Prostate gland (tissue), 2 donors: ENCODE measurements at regions not wholly inside any gene's neighbourhood (a gene's known extent, or its start where the extent isn't known, plus 50 kb on each side); places are given as distances from the start of the nearest gene placed in this dataset.

Source experiments
- DNase-seq: peaks from one replicate; pipeline ENCODE4 v3.0.0-alpha.2; 2019; ENCODE audit warnings: low spot score
- H3K27ac ChIP-seq, 2 donors: fragments of 200-600 bp; sonication (generic); 2 replicates each; pipeline ENCODE4 v1.5.1; 2017 to 2019
- H3K27me3 ChIP-seq: fragments of 200-600 bp; sonication (generic); replicated peaks from 2 replicates; pipeline ENCODE4 v1.5.1; 2019; ENCODE audit not compliant: insufficient read depth
- H3K36me3 ChIP-seq, 2 donors: fragments of 200-600 bp; sonication (generic); 1 replicate in 1 of 2; 2 replicates in 1 of 2; pipeline versions ENCODE4 v1.5.1 to v1.8.1; 2017 to 2019
- H3K4me1 ChIP-seq: fragments of 200-600 bp; sonication (generic); replicated peaks from 2 replicates; pipeline ENCODE4 v1.5.1; 2019
- H3K4me3 ChIP-seq, 2 donors: fragments of 200-600 bp; sonication (generic); 2 replicates each; pipeline ENCODE4 v1.5.1; 2017 to 2019
- H3K9me3 ChIP-seq: fragments of 200-600 bp; sonication (generic); 2 replicates; pipeline ENCODE4 v1.5.1; 2017
- CTCF ChIP-seq, 4 experiments: fragments of 200-600 bp in 2 of 4; fragments of 450-650 bp in 2 of 4; sonication (generic) in 2 of 4; IDR thresholded peaks; 1 replicate in 3 of 4; 2 replicates in 1 of 4; pipeline ENCODE4 v1.5.1; 2016 to 2019; ENCODE audit warnings: antibody characterized with exemption in 4 of 4, mild to moderate bottlenecking in 2 of 4, moderate library complexity in 2 of 4
- POLR2A ChIP-seq: fragments of 450-650 bp; IDR thresholded peaks from one replicate; pipeline ENCODE4 v1.6.1; 2016; ENCODE audit warnings: antibody characterized with exemption, mild to moderate bottlenecking
- POLR2AphosphoS5 ChIP-seq: sonication (generic); formaldehyde crosslinking; IDR thresholded peaks from one replicate; pipeline ENCODE4 v1.6.1; 2017; ENCODE audit warnings: antibody characterized with exemption
- WGBS: methylation state at CpG from one replicate; pipeline ENCODE4 v1.1.5; 2018; 5-methylcytosine and 5-hydroxymethylcytosine counted together
- intact Hi-C: fragments of 100-400 bp; cut with DNase I; formaldehyde crosslinking; loops from one replicate; pipeline ENCODE4 v1.14.2; 2022

GRCh38 chr10:133021116-133021962, 66.4 kb upstream of the ADGRA1 start:
- Histone ChIP-seq H3K4me3 (no peak overlapping the region), H3K4me1 (no peaks in the 10 kb centered on the region), H3K27me3 (peaks cover 2% of the 10 kb centered on the region), H3K36me3 (no peaks in the 10 kb centered on the region), H3K9me3 (no peaks in the 10 kb centered on the region), H3K27ac (no peak overlapping the region)
- intact Hi-C loops: no loop called here
- WGBS: 91% methylated on average over 45 of the region's 52 CpGs
- no peak for DNase-seq
- no peak for TF ChIP-seq POLR2A
- TF ChIP-seq CTCF (IDR thresholded peaks at IDR 0.05): no peak
- no peak for TF ChIP-seq POLR2AphosphoS5

- DNase-seq: no peak
- Histone ChIP-seq H3K4me1 (no peaks in the 10 kb centered on the region), H3K27ac (no peak overlapping the region), H3K4me3 (no peak overlapping the region), H3K9me3 (no peaks in the 10 kb centered on the region), H3K27me3 (no peaks in the 10 kb centered on the region), H3K36me3 (no peaks in the 10 kb centered on the region)
- WGBS: 85% methylated on average over 29 of the region's 29 CpGs
- TF ChIP-seq POLR2AphosphoS5 (no peak), CTCF (IDR thresholded peaks at IDR 0.05) (no peak), POLR2A (no peak)
- intact Hi-C loops: no loop called here
Observed at GRCh38 chr10:133020193-133020817, 67.4 kb upstream of the ADGRA1 start.

GRCh38 chr10:133019651-133020050, 68.1 kb upstream of the ADGRA1 start:
- Histone ChIP-seq H3K4me1 (no peaks in the 10 kb centered on the region), H3K27ac (no peak overlapping the region), H3K27me3 (no peaks in the 10 kb centered on the region), H3K9me3 (no peaks in the 10 kb centered on the region), H3K4me3 (no peak overlapping the region), H3K36me3 (no peaks in the 10 kb centered on the region)
- intact Hi-C loops: no loop called here
- no peak for DNase-seq
- 92% methylated on average over 14 of the region's 14 CpGs for WGBS
- TF ChIP-seq POLR2A (no peak), POLR2AphosphoS5 (no peak), CTCF (IDR thresholded peaks at IDR 0.05) (no peak)

- Histone ChIP-seq H3K27ac (no peak overlapping the region), H3K9me3 (no peaks in the 10 kb centered on the region), H3K36me3 (no peaks in the 10 kb centered on the region), H3K27me3 (no peaks in the 10 kb centered on the region), H3K4me3 (no peak overlapping the region), H3K4me1 (no peaks in the 10 kb centered on the region)
- 79% methylated on average over 17 of the region's 17 CpGs for WGBS
- TF ChIP-seq POLR2A (no peak), POLR2AphosphoS5 (no peak), CTCF (IDR thresholded peaks at IDR 0.05) (no peak)
- DNase-seq: no peak
- intact Hi-C loops: no loop called here
Observed at GRCh38 chr10:133019191-133019590, 68.5 kb upstream of the ADGRA1 start.

- WGBS: 80% methylated on average over 24 of the region's 24 CpGs
- Histone ChIP-seq H3K27ac (no peak overlapping the region), H3K36me3 (no peaks in the 10 kb centered on the region), H3K9me3 (no peaks in the 10 kb centered on the region), H3K27me3 (no peaks in the 10 kb centered on the region), H3K4me3 (no peak overlapping the region), H3K4me1 (no peaks in the 10 kb centered on the region)
- intact Hi-C loops: no loop called here
- no peak for DNase-seq
- no peak for TF ChIP-seq POLR2AphosphoS5
- TF ChIP-seq CTCF (IDR thresholded peaks at IDR 0.05): no peak
- TF ChIP-seq POLR2A: no peak
Observed at GRCh38 chr10:133018491-133018890, 69.2 kb upstream of the ADGRA1 start.
